GM18873 (cell line): ENCODE measurements at regions not wholly inside any gene's neighbourhood (a gene's known extent, or its start where the extent isn't known, plus 50 kb on each side); places are given as distances from the start of the nearest gene placed in this dataset.
"Not testable (repeated sequence)": the region's sequence is repeated elsewhere in the genome, so short reads cannot be mapped to it uniquely, and the experiment has no call there.

Experiments
- ATAC-seq: cut with Tn5 transposase; IDR thresholded peaks from one replicate; pipeline ENCODE4 v1.9.1; 2021; ENCODE audit warnings: mild to moderate bottlenecking, moderate library complexity, moderate number of reproducible peaks; ENCODE audit not compliant: unreplicated experiment, low FRiP score

DNA sequence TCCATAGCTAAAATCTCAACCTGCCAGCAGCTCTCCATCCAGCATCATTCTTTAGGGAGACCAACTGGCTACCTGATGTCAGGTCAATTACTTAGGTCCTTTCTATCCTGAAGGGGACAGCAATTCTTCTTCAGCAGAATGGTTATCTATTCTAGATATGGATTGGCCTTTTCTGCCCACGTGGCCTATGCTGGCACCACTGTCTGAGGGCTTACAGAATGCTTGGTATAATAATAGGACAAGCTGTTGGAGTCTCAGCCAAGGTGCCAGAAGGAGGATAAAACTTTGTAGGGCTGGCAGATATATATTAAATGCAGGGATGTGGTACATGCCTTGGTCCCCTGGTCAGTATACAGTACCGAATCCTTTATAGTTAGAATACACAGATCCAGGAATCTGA is 89.8 kb upstream of the C1GALT1C1 start:
- ATAC-seq, result no peak

DNA sequence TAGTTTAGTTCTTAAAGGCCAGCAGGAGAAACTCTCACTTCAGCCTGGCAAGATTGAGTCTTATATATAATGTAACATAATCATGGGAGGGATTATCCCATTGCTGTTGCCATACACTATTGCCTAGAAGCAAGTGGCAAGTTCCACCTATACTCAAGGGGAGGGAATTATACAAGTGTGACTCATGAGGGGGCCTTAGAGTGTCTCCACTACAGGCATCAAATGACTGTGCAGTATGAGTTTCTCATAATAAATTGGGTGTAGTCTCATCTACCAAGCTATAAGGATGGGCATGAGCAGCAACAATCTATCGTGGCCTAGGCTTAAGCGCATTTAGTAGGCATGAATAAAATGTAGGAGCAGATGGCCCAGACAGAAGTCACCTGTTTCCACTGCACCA is 89.1 kb upstream of the C1GALT1C1 start:
- ATAC-seq, result no peak

DNA sequence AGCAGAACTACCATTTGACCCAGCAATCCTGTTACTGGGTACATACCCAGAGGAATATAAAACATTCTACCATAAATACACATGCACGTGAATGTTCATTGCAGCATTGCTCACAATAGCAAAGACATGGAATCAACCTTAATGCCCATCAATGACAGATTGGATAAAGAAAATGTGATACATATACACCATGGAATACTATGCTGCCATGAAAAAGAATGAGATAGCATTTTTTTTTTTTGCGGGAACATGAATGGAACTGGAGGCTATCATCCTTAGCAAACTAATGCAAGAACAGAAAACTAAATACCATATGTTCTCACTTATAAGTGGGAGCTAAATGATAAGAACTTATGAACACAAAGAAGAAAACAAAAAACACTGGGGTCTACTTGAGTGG is 72.5 kb upstream of the C1GALT1C1 start:
- ATAC-seq, result not testable (repeated sequence)

DNA sequence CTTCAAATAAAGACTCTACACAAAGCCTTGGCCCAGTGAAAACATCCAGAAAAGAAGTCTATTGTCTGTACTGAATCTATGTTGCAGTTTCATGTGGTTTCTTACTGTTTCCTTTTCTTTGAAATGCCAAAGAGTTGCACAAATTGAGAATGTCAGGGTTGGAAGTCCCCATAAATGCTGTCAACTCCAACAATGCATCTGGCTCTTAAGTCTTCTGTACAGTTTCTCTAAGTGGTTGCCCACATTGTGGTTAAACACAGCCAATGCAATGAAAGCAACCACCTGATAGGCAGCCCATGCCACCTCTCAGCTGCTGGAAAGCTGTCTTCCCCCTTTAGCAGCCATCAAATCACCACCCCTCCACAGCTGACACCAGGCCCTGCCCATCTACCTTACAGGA is 67.2 kb upstream of the C1GALT1C1 start:
- ATAC-seq, result peak; percentile 90

DNA sequence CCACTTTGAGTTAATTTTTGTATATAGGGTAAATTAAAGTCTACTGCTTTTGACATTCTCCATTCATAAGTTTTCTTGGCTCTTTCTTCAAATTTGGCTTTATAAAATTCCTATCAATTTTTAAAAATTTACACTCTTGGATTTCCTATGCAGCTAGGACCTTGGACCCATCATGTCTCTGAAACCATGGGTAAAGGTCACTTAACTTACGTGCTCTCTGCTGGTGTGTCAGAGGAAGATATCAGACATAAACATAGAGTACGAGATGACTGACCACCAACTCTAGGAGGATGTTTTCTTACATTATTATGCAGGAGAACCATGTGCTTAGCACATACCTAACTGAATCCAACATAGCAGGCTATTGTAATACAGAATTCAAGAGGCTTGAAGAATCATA is 62.5 kb upstream of the C1GALT1C1 start:
- ATAC-seq, result no peak

DNA sequence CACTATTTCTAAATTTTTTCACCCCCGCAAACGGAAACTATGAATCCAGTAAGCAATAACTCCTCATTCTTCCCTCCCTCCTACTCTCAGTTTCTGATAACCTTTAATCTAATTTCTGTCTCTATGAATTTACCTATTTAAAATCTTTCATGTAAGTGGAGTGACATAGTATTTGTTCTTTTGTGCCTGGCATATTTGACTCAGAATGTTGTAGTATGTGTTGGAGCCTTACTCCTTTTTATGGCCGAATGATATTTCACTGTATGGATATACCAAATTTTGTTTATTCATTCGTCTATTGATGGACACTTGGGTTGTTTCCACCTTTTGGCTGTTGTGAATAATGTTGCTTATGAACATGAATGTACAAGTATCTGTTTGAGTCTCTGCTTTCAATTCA is 61.1 kb upstream of the C1GALT1C1 start:
- no peak for ATAC-seq

DNA sequence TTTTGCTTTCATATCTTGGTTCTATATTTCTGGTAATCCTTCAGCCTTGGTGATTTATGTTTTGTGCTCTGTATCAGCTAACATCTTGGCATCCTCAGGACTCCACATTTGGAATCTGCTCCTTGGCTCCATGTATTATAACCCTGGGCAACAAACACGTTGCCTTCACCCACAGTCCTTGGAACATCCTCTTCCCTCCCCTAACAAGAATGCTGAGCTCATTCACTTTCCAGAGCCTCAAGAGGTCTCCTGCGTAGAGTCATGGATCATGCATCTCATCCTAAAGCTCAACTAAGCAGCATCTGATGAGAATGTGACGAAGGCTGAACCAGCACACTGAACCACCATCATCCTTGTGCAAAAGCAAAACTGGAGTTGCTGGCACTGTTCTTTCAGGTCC is 60.5 kb upstream of the C1GALT1C1 start:
- no peak for ATAC-seq

DNA sequence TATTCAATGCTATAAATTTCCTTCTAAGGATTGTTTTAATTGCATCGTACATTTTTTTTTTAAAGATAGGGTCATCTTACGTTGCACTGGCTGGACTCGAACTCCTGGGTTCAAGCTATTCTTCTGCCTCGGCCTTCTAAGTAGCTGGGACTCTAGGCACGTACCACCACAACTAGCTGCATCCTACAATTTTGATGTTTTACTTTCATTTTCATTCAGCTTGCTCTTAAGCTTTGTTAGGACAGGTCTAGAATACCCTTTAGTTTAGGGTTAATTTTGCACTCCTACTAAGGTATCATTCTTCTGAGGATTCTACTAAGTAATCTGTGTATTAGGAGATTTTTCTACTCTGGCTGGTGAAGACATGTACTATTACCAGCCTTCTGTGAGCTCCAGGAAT is 50.2 kb upstream of the C1GALT1C1 start:
- no peak for ATAC-seq
